GM21737 (cell line): ENCODE measurements at regions not wholly inside any gene's neighbourhood (a gene's known extent, or its start where the extent isn't known, plus 50 kb on each side); places are given as distances from the start of the nearest gene placed in this dataset.
"Not testable (repeated sequence)": the region's sequence is repeated elsewhere in the genome, so short reads cannot be mapped to it uniquely, and the experiment has no call there.

Experiments
- ATAC-seq: cut with Tn5 transposase; IDR thresholded peaks from one replicate; pipeline ENCODE4 v1.9.1; 2021; ENCODE audit warnings: mild to moderate bottlenecking, moderate library complexity; ENCODE audit not compliant: unreplicated experiment

- ATAC-seq: no peak
Observed at GRCh38 chr3:33956206-33956605, 157.8 kb downstream of the PDCD6IP start.

- ATAC-seq: no peak
Observed at GRCh38 chr3:33956776-33957175, 158.3 kb downstream of the PDCD6IP start.

GRCh38 chr3:33957176-33957575 is 158.7 kb downstream of the PDCD6IP start:
- ATAC-seq: no peak

- no peak for ATAC-seq
Observed at GRCh38 chr3:33958661-33959060, 160.2 kb downstream of the PDCD6IP start.

- no peak for ATAC-seq
Observed at GRCh38 chr3:33962396-33962795, 164.0 kb downstream of the PDCD6IP start.

- ATAC-seq: not testable (repeated sequence)
Observed at GRCh38 chr3:33970180-33970579, 171.8 kb downstream of the PDCD6IP start.

- no peak for ATAC-seq
Observed at GRCh38 chr3:33971055-33971454, 172.6 kb downstream of the PDCD6IP start.

GRCh38 chr3:33975463-33975862 is 177.0 kb downstream of the PDCD6IP start:
- ATAC-seq: no peak

GRCh38 chr3:33977227-33977626 is 178.8 kb downstream of the PDCD6IP start:
- no peak for ATAC-seq

- ATAC-seq: no peak
Observed at GRCh38 chr3:33980252-33980651, 181.8 kb downstream of the PDCD6IP start.

GRCh38 chr3:33982269-33982798 is 183.9 kb downstream of the PDCD6IP start:
- no peak for ATAC-seq

GRCh38 chr3:33982949-33983348 is 184.5 kb downstream of the PDCD6IP start:
- ATAC-seq: not testable (repeated sequence)

- no peak for ATAC-seq
Observed at GRCh38 chr3:33989229-33989628, 190.8 kb downstream of the PDCD6IP start.

GRCh38 chr3:33991673-33992072 is 193.2 kb downstream of the PDCD6IP start:
- no peak for ATAC-seq

GRCh38 chr3:33993631-33994030 is 195.2 kb downstream of the PDCD6IP start:
- ATAC-seq: no peak

- no peak for ATAC-seq
Observed at GRCh38 chr3:33994568-33994967, 196.1 kb downstream of the PDCD6IP start.

GRCh38 chr3:34000301-34000700 is 201.9 kb downstream of the PDCD6IP start:
- ATAC-seq: no peak

GRCh38 chr3:34001022-34001421 is 202.6 kb downstream of the PDCD6IP start:
- no peak for ATAC-seq

GRCh38 chr3:34001990-34002389 is 203.6 kb downstream of the PDCD6IP start:
- ATAC-seq: no peak

GRCh38 chr3:34002569-34003100 is 204.2 kb downstream of the PDCD6IP start:
- no peak for ATAC-seq

- ATAC-seq: no peak
Observed at GRCh38 chr3:34005886-34006285, 207.5 kb downstream of the PDCD6IP start.

GRCh38 chr3:34008191-34008590 is 209.8 kb downstream of the PDCD6IP start:
- ATAC-seq: peak; percentile 43
